ENCODE measurements at regions not wholly inside any gene's neighbourhood (a gene's known extent, or its start where the extent isn't known, plus 50 kb on each side); places are given as distances from the start of the nearest gene placed in this dataset.

DNA sequence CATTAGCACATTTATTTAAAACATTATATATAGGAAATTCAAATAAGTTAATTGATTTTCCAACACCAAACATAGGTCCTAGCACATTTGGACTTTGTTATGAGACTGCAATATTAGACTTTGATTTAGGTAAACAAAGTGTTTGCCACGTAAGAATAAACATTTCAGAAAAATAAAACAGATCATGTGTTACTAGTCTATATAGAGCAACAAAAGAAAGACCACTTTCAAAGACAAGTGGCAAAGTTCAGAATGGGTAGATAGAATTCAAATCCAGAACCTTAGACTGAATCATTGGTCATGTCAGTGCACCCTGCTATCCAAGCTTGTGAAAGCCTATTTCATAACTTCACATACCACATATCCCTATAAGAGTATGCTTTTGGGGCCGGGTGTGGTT is 66.7 kb upstream of the PRR20A start:
- DNase-seq: no peak

DNA sequence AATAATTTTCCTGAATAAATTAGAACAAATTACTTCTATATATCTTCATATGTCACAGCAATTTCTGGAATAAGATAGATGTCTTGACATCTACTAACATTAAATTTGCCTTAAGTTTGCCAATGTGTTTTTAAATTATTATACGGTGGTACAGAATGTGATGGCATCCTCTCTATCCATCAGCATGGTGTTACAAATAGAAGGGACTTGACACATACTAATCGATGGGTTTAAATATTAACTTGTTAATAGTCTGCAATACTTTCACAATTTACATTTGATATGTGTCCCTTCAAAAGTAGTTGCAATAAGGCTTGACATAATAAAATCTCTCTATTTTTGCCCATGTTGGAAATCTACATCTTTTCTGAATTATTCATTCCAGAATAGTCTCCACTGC is 65.1 kb upstream of the PRR20A start:
- no peak for DNase-seq

DNA sequence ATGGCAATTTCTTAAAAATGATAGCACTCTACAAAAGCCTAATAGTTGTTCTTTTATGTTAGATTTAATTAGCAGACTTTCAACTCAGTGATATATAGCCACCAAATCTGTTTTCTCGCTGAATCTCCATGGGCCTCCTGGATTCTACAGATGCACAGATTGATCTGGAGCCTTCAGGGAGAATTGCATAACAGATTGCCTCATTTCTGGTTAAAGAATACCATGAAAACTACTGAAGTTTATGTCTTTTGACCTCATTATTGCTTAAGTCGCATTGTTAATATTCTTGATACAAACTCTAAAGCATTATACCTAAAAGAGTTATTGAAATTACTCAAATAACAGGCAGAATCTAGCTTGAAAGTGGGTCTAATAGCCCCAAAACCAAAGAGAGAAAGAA is 53.7 kb upstream of the PRR20A start:
- no peak for DNase-seq
